ENCODE measurements at regions not wholly inside any gene's neighbourhood (a gene's known extent, or its start where the extent isn't known, plus 50 kb on each side); places are given as distances from the start of the nearest gene placed in this dataset.
"Not testable (repeated sequence)": the region's sequence is repeated elsewhere in the genome, so short reads cannot be mapped to it uniquely, and the experiment has no call there.

- no peak overlapping the region for H3K4me3 ChIP-seq (ENCODE audit: low read depth, low read length)
- TF ChIP-seq, protein P1, sequence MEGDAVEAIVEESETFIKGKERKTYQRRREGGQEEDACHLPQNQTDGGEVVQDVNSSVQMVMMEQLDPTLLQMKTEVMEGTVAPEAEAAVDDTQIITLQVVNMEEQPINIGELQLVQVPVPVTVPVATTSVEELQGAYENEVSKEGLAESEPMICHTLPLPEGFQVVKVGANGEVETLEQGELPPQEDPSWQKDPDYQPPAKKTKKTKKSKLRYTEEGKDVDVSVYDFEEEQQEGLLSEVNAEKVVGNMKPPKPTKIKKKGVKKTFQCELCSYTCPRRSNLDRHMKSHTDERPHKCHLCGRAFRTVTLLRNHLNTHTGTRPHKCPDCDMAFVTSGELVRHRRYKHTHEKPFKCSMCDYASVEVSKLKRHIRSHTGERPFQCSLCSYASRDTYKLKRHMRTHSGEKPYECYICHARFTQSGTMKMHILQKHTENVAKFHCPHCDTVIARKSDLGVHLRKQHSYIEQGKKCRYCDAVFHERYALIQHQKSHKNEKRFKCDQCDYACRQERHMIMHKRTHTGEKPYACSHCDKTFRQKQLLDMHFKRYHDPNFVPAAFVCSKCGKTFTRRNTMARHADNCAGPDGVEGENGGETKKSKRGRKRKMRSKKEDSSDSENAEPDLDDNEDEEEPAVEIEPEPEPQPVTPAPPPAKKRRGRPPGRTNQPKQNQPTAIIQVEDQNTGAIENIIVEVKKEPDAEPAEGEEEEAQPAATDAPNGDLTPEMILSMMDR (IDR thresholded peaks at IDR 0.05; ENCODE audit: insufficient read depth, low read depth, low read length, missing control alignments) = no peak
- no peak for DNase-seq (ENCODE audit: low read depth)
These were observed 618.8 kb downstream of the GLUD2 start for GRCh38 chrX:121666171-121666570.

GRCh38 chrX:121671649-121672048 lies 624.2 kb downstream of the GLUD2 start:
- no peak for DNase-seq (ENCODE audit: low read depth)
- no peak overlapping the region for H3K4me3 ChIP-seq (ENCODE audit: low read depth, low read length)
- TF ChIP-seq, protein P1 (IDR thresholded peaks at IDR 0.05; ENCODE audit: insufficient read depth, low read depth, low read length, missing control alignments) = no peak

DNA sequence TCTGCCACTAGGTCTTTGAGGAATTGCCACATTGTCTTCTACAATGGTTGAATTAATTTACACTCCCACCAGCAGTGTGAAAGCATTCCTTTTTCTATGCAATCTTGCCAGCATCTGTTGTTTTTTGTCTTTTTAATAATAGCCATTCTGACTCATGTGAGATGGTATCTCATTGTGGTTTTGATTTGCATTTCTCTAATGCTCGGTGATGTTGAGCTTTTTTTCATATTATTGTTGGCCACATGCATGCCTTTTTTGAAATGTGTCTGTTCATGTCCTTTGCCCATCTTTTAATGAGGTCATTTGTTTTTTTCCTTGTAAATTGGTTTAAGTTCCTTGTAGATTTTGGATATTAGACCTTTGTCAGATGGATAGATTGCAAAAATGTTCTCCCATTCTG lies 661.8 kb downstream of the GLUD2 start:
- not testable (repeated sequence) for DNase-seq (ENCODE audit: low read depth); H3K4me3 ChIP-seq (ENCODE audit: low read depth, low read length)

DNA sequence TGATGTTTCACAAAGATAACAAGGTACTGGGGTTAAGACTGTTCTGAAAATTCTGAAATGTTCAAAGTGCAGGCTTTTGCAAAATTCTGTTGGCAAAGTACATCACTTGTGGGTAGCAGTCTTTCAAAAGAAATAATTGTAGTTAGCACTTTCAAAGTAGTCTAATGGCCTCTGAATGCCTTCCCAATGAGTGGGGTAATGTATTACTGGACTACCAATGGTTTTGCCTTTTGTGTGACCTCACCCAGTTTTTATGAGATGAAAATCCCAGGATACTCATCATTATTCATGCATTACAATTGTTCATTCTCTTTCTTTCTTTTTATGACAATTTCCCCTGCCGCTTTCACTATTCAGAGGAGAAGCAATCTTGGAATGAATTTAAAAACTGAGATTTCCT lies 686.1 kb downstream of the GLUD2 start:
- DNase-seq (ENCODE audit: low read depth) = no peak

DNA sequence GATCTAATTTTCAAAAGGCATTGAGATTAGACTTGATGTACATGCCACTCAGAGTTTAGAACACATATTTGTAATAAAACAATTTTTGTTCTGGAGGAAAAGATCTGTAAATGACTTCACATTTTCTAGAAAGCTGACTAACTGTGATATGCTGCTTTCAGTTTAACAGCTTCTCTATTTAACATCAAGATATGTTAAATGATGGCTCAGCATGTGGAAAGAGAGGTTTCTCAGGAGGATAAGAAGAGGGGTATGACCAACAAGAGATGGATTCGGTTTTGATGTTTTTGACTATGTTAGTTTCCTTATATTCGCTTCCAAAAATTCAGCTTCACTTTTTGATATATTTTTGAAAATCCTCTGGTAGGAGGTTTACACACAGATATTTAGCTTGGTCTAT lies 698.7 kb downstream of the GLUD2 start:
- TF ChIP-seq, protein P1 (IDR thresholded peaks at IDR 0.05; ENCODE audit: insufficient read depth, low read depth, low read length, missing control alignments) = no peak
- DNase-seq (ENCODE audit: low read depth) = no peak
- no peak overlapping the region for H3K4me3 ChIP-seq (ENCODE audit: low read depth, low read length)

More for the DNA sequence above, 686.1 kb downstream of the GLUD2 start:
- H3K4me3 ChIP-seq (ENCODE audit: low read depth, low read length) = no peak overlapping the region
- TF ChIP-seq, protein P1 (IDR thresholded peaks at IDR 0.05; ENCODE audit: insufficient read depth, low read depth, low read length, missing control alignments) = no peak

DNA sequence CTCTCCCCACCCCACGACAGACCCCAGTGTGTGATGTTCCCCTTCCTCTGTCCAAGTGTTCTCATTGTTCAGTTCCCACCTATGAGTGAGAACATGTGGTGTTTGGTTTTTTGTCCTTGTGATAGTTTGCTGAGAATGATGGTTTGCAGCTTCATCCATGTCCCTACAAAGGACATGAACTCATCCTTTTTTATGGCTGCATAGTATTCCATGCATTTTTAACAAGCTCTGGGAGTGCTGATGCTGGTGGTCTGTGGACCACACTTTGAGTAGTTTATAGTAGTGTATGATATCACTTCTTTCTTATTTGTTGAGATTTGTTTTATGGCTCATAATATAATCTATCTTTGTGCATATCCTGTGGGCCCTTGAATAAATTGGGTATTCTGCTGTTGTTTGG lies 706.2 kb downstream of the GLUD2 start:
- DNase-seq (ENCODE audit: low read depth); H3K4me3 ChIP-seq (ENCODE audit: low read depth, low read length): not testable (repeated sequence)

- no peak for DNase-seq (ENCODE audit: low read depth)
These were observed 706.9 kb downstream of the GLUD2 start for GRCh38 chrX:121754301-121754700.

GRCh38 chrX:121755541-121755940 lies 708.1 kb downstream of the GLUD2 start:
- DNase-seq (ENCODE audit: low read depth) = no peak
- TF ChIP-seq, protein P1 (IDR thresholded peaks at IDR 0.05; ENCODE audit: insufficient read depth, low read depth, low read length, missing control alignments) = no peak
- H3K4me3 ChIP-seq (ENCODE audit: low read depth, low read length) = no peak overlapping the region

More at GRCh38 chrX:121754301-121754700, 706.9 kb downstream of the GLUD2 start:
- TF ChIP-seq, protein P1 (IDR thresholded peaks at IDR 0.05; ENCODE audit: insufficient read depth, low read depth, low read length, missing control alignments) = no peak
- no peak overlapping the region for H3K4me3 ChIP-seq (ENCODE audit: low read depth, low read length)
